B cell (primary cell): ENCODE measurements at regions not wholly inside any gene's neighbourhood (a gene's known extent, or its start where the extent isn't known, plus 50 kb on each side); places are given as distances from the start of the nearest gene placed in this dataset.

ENCODE experiments used
- ATAC-seq: fragments of 200-7000 bp; cut with Tn5 transposase; one replicate; pipeline ENCODE4 v1.10.0; 2021; ENCODE audit warnings: low read depth, mild to moderate bottlenecking, moderate number of reproducible peaks, moderate library complexity
- CTCF ChIA-PET: fragments of 350-600 bp; sonication (Branson Sonifier 250); formaldehyde crosslinking; loops from one replicate; lab custom pipeline; 2021; ENCODE audit warnings: antibody characterized with exemption, inconsistent platforms; lab: Charles Lee
- POLR2A ChIA-PET: fragments of 350-600 bp; sonication (Branson Sonifier 250); formaldehyde crosslinking; loops from one replicate; lab custom pipeline; 2021; ENCODE audit warnings: antibody characterized with exemption; lab: Charles Lee
- DNase-seq: peaks from one replicate; pipeline ENCODE4 v3.0.0; 2013
- H2AFZ ChIP-seq: 2 replicates; pipeline ENCODE4 v1.6.1; 2012; ENCODE audit warnings: mild to moderate bottlenecking, low read depth, low read length; ENCODE audit not compliant: insufficient read depth, poor library complexity, severe bottlenecking
- H3K27ac ChIP-seq, 2 donors: 1 replicate in 1 of 2; 2 replicates in 1 of 2; pipeline ENCODE4 v1.5.1; 2012 to 2013; ENCODE audit warnings: low read length in 2 of 2, mild to moderate bottlenecking in 2 of 2, moderate library complexity in 1 of 2
- H3K27me3 ChIP-seq, 4 experiments: fragments of 200-600 bp in 1 of 4; sonication (generic) in 1 of 4; replicated peaks in 1 of 4; 1 replicate in 2 of 4; 2 replicates in 2 of 4; pipeline versions ENCODE4 v1.6.1 to v1.7.0; 2013 to 2016; ENCODE audit warnings: low read length in 3 of 4, mild to moderate bottlenecking in 2 of 4, mixed read lengths in 1 of 4, moderate library complexity in 1 of 4; ENCODE audit not compliant: insufficient read depth in 4 of 4, control insufficient read depth in 3 of 4; ENCODE audit errors: control extremely low read depth in 1 of 4
- H3K36me3 ChIP-seq, 2 experiments: replicated peaks in 1 of 2; 1 replicate in 1 of 2; 2 replicates in 1 of 2; pipeline versions ENCODE4 v1.6.1 to v1.7.1; 2013; ENCODE audit warnings: low read length in 1 of 2; ENCODE audit not compliant: insufficient read depth in 2 of 2, control insufficient read depth in 1 of 2; ENCODE audit errors: control extremely low read depth in 1 of 2, extremely low read depth in 1 of 2
- H3K4me1 ChIP-seq, 2 donors: fragments of 200-600 bp in 1 of 2; sonication (generic) in 1 of 2; 1 replicate in 1 of 2; 2 replicates in 1 of 2; pipeline versions ENCODE4 v1.5.1 to v1.6.1; 2013 to 2017; ENCODE audit warnings: low read length in 2 of 2; ENCODE audit not compliant: control insufficient read depth in 2 of 2, insufficient read depth in 2 of 2
- H3K4me2 ChIP-seq: replicated peaks from 2 replicates; pipeline ENCODE3; 2012; ENCODE audit warnings: mild to moderate bottlenecking, low read depth, low read length; ENCODE audit not compliant: poor library complexity, severe bottlenecking
- H3K4me3 ChIP-seq, 5 experiments: fragments of 200-600 bp in 1 of 5; sonication (generic) in 1 of 5; 1 replicate in 3 of 5; 2 replicates in 2 of 5; pipeline versions ENCODE4 v1.5.1 to v1.7.0; 2011 to 2016; ENCODE audit warnings: low read length in 4 of 5, mild to moderate bottlenecking in 4 of 5, low read depth in 2 of 5, control low read depth in 1 of 5, moderate library complexity in 1 of 5; ENCODE audit not compliant: insufficient read depth in 1 of 5; ENCODE audit errors: control extremely low read depth in 1 of 5, extremely low read depth in 1 of 5
- H3K79me2 ChIP-seq: fragments of 200-600 bp; sonication (generic); one replicate; pipeline ENCODE4 v1.6.0; 2016; ENCODE audit warnings: low read length; ENCODE audit not compliant: control insufficient read depth, insufficient read depth
- H3K9ac ChIP-seq: fragments of 200-600 bp; sonication (generic); 2 replicates; pipeline ENCODE4 v1.6.1; 2017; ENCODE audit warnings: mild to moderate bottlenecking, low read length, moderate library complexity
- H3K9me3 ChIP-seq, 3 donors: one replicate each; pipeline versions ENCODE4 v1.6.1 to v1.7.1; 2013; ENCODE audit warnings: low read length in 2 of 3; ENCODE audit not compliant: control insufficient read depth in 2 of 3, insufficient read depth in 1 of 3; ENCODE audit errors: control extremely low read depth in 1 of 3
- H4K20me1 ChIP-seq: 2 replicates; pipeline ENCODE4 v1.6.0; 2012; ENCODE audit warnings: mild to moderate bottlenecking, low read length; ENCODE audit not compliant: insufficient read depth, control insufficient read depth, poor library complexity, severe bottlenecking
- H3K27ac Mint-ChIP-seq: one replicate; pipeline ENCODE4 v1.8.0; 2021; ENCODE audit warnings: mixed read lengths
- H3K27me3 Mint-ChIP-seq: one replicate; pipeline ENCODE4 v1.8.0; 2021; ENCODE audit warnings: mixed read lengths
- H3K4me1 Mint-ChIP-seq: one replicate; pipeline ENCODE4 v1.8.0; 2021; ENCODE audit warnings: mixed read lengths
- H3K4me3 Mint-ChIP-seq: one replicate; pipeline ENCODE4 v1.8.0; 2021; ENCODE audit warnings: mixed read lengths
- H3K9me3 Mint-ChIP-seq: one replicate; pipeline ENCODE4 v1.8.0; 2022; ENCODE audit warnings: mixed read lengths; ENCODE audit not compliant: insufficient read depth
- CTCF ChIP-seq: fragments of 200-600 bp; IDR thresholded peaks from one replicate; pipeline ENCODE4 v1.8.0; 2022; ENCODE audit warnings: antibody characterized with exemption, mild to moderate bottlenecking
- EZH2 ChIP-seq: IDR thresholded peaks from 2 replicates; pipeline ENCODE4 v1.6.1; 2012; ENCODE audit warnings: borderline replicate concordance, low read depth, mild to moderate bottlenecking, moderate library complexity, low read length; ENCODE audit not compliant: insufficient read depth, poor library complexity, severe bottlenecking
- WGBS: methylation state at CpG from one replicate; pipeline ENCODE4 v1.1.5; 2013; ENCODE audit warnings: missing lambda C conversion rate; ENCODE audit not compliant: insufficient coverage; 5-methylcytosine and 5-hydroxymethylcytosine counted together
- intact Hi-C: fragments of 100-400 bp; cut with micrococcal nuclease; formaldehyde crosslinking; loops from one replicate; pipeline ENCODE4 v1.10.0; 2022

GRCh38 chr7:114343949-114344708 lies 70.5 kb upstream of the FOXP2 start:
- H3K27ac Mint-ChIP-seq, result no peak overlapping the region
- Histone ChIP-seq H3K4me1 (no peaks in the 10 kb centered on the region), H3K9me3 (no peaks in the 10 kb centered on the region), H3K27ac (no peak overlapping the region), H3K36me3 (no peaks in the 10 kb centered on the region), H3K79me2 (no peaks in the 10 kb centered on the region), H3K4me2 (no peak overlapping the region), H2AFZ (no peak overlapping the region), H3K4me3 (no peak overlapping the region), H3K9ac (no peak overlapping the region), H4K20me1 (no peaks in the 10 kb centered on the region), H3K27me3 (no peaks in the 10 kb centered on the region)
- DNase-seq (no peak), ATAC-seq (no peak)
- H3K9me3 Mint-ChIP-seq, result no peaks in the 10 kb centered on the region
- POLR2A ChIA-PET, result no interaction called here
- CTCF ChIA-PET, result no interaction called here
- intact Hi-C loops, result no loop called here
- TF ChIP-seq EZH2 (no peak), CTCF (no peak)
- no peaks in the 10 kb centered on the region for H3K4me1 Mint-ChIP-seq
- H3K27me3 Mint-ChIP-seq, result no peaks in the 10 kb centered on the region
- 80% methylated on average over 5 of the region's 9 CpGs for WGBS
- no peak overlapping the region for H3K4me3 Mint-ChIP-seq

GRCh38 chr7:114342431-114343179 lies 72.0 kb upstream of the FOXP2 start:
- no peak overlapping the region for H3K27ac Mint-ChIP-seq
- no peak for DNase-seq

More at GRCh38 chr7:114342431-114343179, 72.0 kb upstream of the FOXP2 start:
- no peak overlapping the region for H3K4me3 Mint-ChIP-seq
- H3K79me2 ChIP-seq, result no peaks in the 10 kb centered on the region
- WGBS, result 60% methylated on average over 1 of the region's 1 CpG
- H3K27me3 Mint-ChIP-seq, result no peaks in the 10 kb centered on the region
- no peak overlapping the region for H3K4me2 ChIP-seq
- H3K4me1 Mint-ChIP-seq, result no peaks in the 10 kb centered on the region
- H3K27me3 ChIP-seq, result no peaks in the 10 kb centered on the region
- intact Hi-C loops, result no loop called here
- no peaks in the 10 kb centered on the region for H4K20me1 ChIP-seq
- no peak overlapping the region for H3K4me3 ChIP-seq
- no peaks in the 10 kb centered on the region for H3K4me1 ChIP-seq
- CTCF ChIA-PET, result no interaction called here
- no peaks in the 10 kb centered on the region for H3K9me3 ChIP-seq
- no peaks in the 10 kb centered on the region for H3K9me3 Mint-ChIP-seq
- H3K27ac ChIP-seq, result no peak overlapping the region
- H3K36me3 ChIP-seq, result no peaks in the 10 kb centered on the region
- ATAC-seq, result no peak
- TF ChIP-seq CTCF (no peak), EZH2 (no peak)
- POLR2A ChIA-PET, result no interaction called here
- H3K9ac ChIP-seq, result no peak overlapping the region
- H2AFZ ChIP-seq, result no peak overlapping the region
